Osteoblast (primary cell): ENCODE measurements at regions not wholly inside any gene's neighbourhood (a gene's known extent, or its start where the extent isn't known, plus 50 kb on each side); places are given as distances from the start of the nearest gene placed in this dataset.
A peak's percentile ranks its signal among the peaks of the same experiment; 100 is the strongest.

ENCODE experiments used
- DNase-seq: peaks from one replicate; pipeline ENCODE4 v3.0.0; 2011; ENCODE audit warnings: low spot score, mixed read lengths; ENCODE audit not compliant: insufficient read length; ENCODE audit errors: missing footprints
- H2AFZ ChIP-seq: 2 replicates; pipeline ENCODE4 v1.6.0; 2011; ENCODE audit warnings: mild to moderate bottlenecking, low read length
- H3K27ac ChIP-seq: 2 replicates; pipeline ENCODE4 v1.5.1; 2011; ENCODE audit warnings: mild to moderate bottlenecking, low read depth, low read length, moderate library complexity
- H3K27me3 ChIP-seq: 2 replicates; pipeline ENCODE4 v1.6.0; 2012; ENCODE audit warnings: mild to moderate bottlenecking, control low read depth, inconsistent platforms, low read length, moderate library complexity; ENCODE audit not compliant: insufficient read depth
- H3K36me3 ChIP-seq: 2 replicates; pipeline ENCODE4 v1.5.1; 2011; ENCODE audit warnings: mild to moderate bottlenecking, low read length, control low read depth, moderate library complexity; ENCODE audit not compliant: insufficient read depth
- H3K4me1 ChIP-seq: 2 replicates; pipeline ENCODE4 v1.5.1; 2011; ENCODE audit warnings: mild to moderate bottlenecking, low read length, control low read depth, moderate library complexity; ENCODE audit not compliant: insufficient read depth
- H3K4me2 ChIP-seq: 2 replicates; pipeline ENCODE4 v1.6.0; 2011; ENCODE audit warnings: mild to moderate bottlenecking, low read length; ENCODE audit not compliant: insufficient read depth
- H3K4me3 ChIP-seq: fragments of 200-600 bp; sonication (generic); 3 replicates; pipeline ENCODE4 v1.5.1; 2012; ENCODE audit warnings: mild to moderate bottlenecking, low read length, inconsistent platforms; ENCODE audit not compliant: insufficient read depth
- H3K79me2 ChIP-seq: 2 replicates; pipeline ENCODE4 v1.6.0; 2012; ENCODE audit warnings: mild to moderate bottlenecking, low read length, control low read depth, inconsistent platforms; ENCODE audit not compliant: insufficient read depth
- H3K9me3 ChIP-seq: 2 replicates; pipeline ENCODE4 v1.5.1; 2011; ENCODE audit warnings: low read depth, low read length, control low read depth
- H4K20me1 ChIP-seq: 2 replicates; pipeline ENCODE4 v1.6.0; 2012; ENCODE audit warnings: mild to moderate bottlenecking, low read length, control low read depth; ENCODE audit not compliant: insufficient read depth
- TF ChIP-seq, protein P1 (sequence below): IDR thresholded peaks from 2 replicates; pipeline ENCODE4 v1.5.1; 2011; ENCODE audit warnings: mild to moderate bottlenecking, low read depth, low read length, moderate library complexity; ENCODE audit errors: extremely low read depth

DNA sequence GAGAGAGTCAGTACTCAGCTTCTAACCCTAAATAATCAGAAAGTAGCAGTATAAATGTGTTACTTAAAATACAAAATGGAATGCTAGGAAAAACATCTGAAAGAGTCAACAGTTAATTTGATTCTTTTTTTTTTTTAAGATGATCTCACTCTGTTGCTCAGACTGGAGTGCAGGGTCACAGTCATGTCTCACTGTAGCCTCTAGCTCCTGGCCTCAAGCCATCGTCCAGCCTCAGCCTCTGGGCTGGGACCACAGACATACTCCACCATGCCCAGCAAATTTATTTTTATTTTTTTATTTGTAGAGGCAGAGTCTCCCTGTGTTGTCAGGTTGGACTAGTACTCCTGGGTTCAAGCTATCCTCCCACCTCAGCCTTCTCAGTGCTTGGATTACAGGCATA is 424.9 kb downstream of the IRX2 start:
- H3K36me3 ChIP-seq: no peaks in the 10 kb centered on the region
- H4K20me1 ChIP-seq: no peaks in the 10 kb centered on the region
- no peak overlapping the region for H3K4me3 ChIP-seq
- no peak for DNase-seq
- TF ChIP-seq, protein P1, sequence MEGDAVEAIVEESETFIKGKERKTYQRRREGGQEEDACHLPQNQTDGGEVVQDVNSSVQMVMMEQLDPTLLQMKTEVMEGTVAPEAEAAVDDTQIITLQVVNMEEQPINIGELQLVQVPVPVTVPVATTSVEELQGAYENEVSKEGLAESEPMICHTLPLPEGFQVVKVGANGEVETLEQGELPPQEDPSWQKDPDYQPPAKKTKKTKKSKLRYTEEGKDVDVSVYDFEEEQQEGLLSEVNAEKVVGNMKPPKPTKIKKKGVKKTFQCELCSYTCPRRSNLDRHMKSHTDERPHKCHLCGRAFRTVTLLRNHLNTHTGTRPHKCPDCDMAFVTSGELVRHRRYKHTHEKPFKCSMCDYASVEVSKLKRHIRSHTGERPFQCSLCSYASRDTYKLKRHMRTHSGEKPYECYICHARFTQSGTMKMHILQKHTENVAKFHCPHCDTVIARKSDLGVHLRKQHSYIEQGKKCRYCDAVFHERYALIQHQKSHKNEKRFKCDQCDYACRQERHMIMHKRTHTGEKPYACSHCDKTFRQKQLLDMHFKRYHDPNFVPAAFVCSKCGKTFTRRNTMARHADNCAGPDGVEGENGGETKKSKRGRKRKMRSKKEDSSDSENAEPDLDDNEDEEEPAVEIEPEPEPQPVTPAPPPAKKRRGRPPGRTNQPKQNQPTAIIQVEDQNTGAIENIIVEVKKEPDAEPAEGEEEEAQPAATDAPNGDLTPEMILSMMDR: no peak
- H3K79me2 ChIP-seq: no peaks in the 10 kb centered on the region
- no peak overlapping the region for H2AFZ ChIP-seq
- no peak overlapping the region for H3K27ac ChIP-seq
- no peaks in the 10 kb centered on the region for H3K4me1 ChIP-seq
- H3K4me2 ChIP-seq: no peak overlapping the region
- no peaks in the 10 kb centered on the region for H3K27me3 ChIP-seq
- H3K9me3 ChIP-seq: no peaks in the 10 kb centered on the region

DNA sequence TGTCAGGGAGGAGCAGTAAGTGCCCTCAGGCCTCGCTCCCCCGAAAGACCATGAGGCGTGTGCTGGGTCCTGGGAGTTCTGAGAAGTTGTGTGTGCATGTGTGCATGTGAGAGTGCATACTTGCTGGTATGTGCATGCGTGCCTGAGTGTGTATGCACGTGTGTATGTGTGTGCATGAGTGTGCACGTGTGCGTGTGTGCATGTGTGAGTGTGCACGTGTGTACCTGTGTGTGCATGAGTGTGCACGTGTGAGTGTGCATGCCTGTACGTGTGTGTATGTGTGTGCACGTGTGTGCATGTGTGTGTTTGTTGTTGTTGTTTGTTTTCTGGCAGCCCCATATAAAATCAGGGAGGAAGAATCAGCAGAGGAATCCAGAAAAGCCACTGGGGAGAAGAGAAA is 426.7 kb downstream of the IRX2 start:
- TF ChIP-seq, protein P1: no peak
- no peaks in the 10 kb centered on the region for H3K79me2 ChIP-seq
- H3K4me3 ChIP-seq: no peak overlapping the region
- H3K4me2 ChIP-seq: no peak overlapping the region
- H3K27me3 ChIP-seq: no peaks in the 10 kb centered on the region
- no peak overlapping the region for H2AFZ ChIP-seq
- H3K27ac ChIP-seq: no peak overlapping the region
- H3K4me1 ChIP-seq: no peaks in the 10 kb centered on the region
- H4K20me1 ChIP-seq: no peaks in the 10 kb centered on the region
- DNase-seq: peak; percentile 37
- H3K36me3 ChIP-seq: no peaks in the 10 kb centered on the region
- H3K9me3 ChIP-seq: no peaks in the 10 kb centered on the region

GRCh38 chr5:2320611-2321010 is 430.9 kb downstream of the IRX2 start:
- H3K4me2 ChIP-seq: no peak overlapping the region
- no peaks in the 10 kb centered on the region for H3K79me2 ChIP-seq
- H4K20me1 ChIP-seq: no peaks in the 10 kb centered on the region
- no peaks in the 10 kb centered on the region for H3K27me3 ChIP-seq
- no peaks in the 10 kb centered on the region for H3K9me3 ChIP-seq
- no peak overlapping the region for H3K4me3 ChIP-seq
- no peaks in the 10 kb centered on the region for H3K36me3 ChIP-seq
- TF ChIP-seq, protein P1: no peak
- no peak overlapping the region for H2AFZ ChIP-seq
- peak; percentile 35 for DNase-seq
- H3K4me1 ChIP-seq: no peaks in the 10 kb centered on the region
- no peak overlapping the region for H3K27ac ChIP-seq

DNA sequence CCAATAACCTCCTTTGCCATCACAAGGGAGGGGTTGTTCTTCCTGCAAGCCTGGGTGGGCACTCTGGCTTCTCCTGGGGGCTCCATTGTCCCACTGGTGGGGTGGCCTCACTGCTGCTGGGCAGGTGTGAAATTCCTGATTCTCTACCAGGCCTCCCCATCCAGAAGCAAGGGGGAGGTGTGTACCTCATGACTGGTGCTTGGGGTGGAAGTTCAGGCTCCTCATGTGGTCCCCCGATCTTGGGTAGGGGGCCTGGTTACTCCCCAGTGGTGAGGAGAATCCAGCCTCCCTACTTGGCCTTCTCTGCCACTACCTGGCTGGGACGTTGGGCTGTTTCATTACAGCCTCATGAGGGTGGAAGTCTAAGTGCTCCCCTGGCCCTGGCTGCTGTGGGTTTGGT is 433.9 kb downstream of the IRX2 start:
- Histone ChIP-seq H3K36me3 (no peaks in the 10 kb centered on the region), H3K79me2 (no peaks in the 10 kb centered on the region), H3K4me1 (no peaks in the 10 kb centered on the region), H3K4me2 (no peak overlapping the region), H4K20me1 (no peaks in the 10 kb centered on the region), H3K9me3 (no peaks in the 10 kb centered on the region), H2AFZ (no peak overlapping the region), H3K27ac (no peak overlapping the region), H3K27me3 (no peaks in the 10 kb centered on the region), H3K4me3 (no peak overlapping the region)
- DNase-seq: no peak
- TF ChIP-seq, protein P1: no peak
